CD4-positive, alpha-beta T cell treated with Interleukin-1 beta for 1 hour (primary cell): ENCODE measurements at regions not wholly inside any gene's neighbourhood (a gene's known extent, or its start where the extent isn't known, plus 50 kb on each side); places are given as distances from the start of the nearest gene placed in this dataset.

ENCODE experiments used
- DNase-seq, 2 donors: peaks; one replicate each; pipeline ENCODE4 v3.0.0-alpha.2; 2020 to 2022

DNA sequence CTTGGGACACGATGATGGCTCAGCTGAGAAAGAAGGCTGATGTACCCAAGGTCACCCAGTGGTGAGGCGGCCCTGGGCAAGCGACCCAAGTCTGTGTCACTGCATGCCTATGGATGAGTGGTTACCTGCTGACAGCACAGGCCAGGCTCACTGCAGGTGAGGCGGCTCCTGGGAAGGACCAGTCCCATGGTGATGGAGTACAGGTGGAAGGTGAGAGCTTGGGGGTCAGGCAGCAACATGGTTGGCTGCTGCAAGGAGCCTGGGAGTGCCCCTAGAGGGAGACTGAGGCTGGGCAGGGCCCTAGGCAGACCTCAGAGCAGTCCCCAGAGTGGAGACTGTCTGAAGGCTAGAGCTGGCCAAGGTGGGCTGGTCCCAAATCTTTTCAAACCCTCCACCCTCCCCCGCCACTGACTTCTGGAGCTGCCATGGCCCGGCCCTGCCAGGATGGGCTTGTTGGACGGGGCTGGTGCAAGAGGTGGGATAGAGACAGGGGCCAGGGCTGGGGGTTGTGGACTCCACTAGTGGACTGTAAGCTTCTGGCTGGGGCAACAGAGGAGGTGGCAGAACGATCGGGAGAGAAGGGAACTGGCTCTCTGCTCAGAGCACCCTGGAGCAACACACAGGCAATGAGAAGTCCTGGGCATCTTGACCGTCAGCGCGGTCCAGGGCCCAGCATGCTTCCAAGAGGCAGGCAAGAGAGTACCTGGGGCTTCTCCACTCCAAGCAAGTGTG is 72.5 kb upstream of the SLC6A11 start:
- DNase-seq: no peak

DNA sequence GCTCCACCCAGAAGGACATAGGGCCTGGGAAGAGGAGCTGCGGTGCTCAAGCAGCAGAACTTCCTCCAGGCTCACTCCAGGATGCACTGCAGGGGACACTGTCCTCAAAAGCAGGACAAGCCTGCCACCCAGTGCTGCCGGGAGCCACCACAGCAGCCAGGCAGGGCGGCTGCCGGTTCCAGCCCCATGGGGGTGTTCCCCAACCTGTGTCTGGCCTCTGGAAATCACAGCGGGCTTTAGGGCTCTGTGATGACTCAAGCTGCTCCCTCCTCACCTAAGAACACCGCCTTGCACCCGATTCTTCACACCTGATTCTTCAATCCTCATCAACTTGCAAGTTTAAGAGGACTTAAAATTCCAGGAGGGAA is 71.9 kb upstream of the SLC6A11 start:
- no peak for DNase-seq

DNA sequence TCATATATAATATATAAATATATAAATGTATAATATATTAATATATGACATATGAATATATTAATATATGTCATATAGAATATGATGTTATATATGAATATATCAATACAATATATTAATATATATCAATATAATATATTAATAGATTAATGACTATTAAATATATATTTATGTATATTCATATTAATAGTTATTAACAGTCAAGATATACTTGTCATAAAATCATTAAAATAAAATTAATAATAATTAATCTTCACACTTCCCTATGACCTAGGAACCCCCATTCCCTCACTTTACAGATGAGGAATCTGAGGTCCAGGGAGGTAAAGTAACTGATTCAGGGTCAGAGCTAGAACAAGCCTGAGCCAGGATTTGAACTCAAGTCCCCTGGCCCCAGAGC is 70.6 kb upstream of the SLC6A11 start:
- no peak for DNase-seq

GRCh38 chr3:10746001-10746400 is 70.0 kb upstream of the SLC6A11 start:
- no peak for DNase-seq

- no peak for DNase-seq
Measured at GRCh38 chr3:10746684-10747083, 69.3 kb upstream of the SLC6A11 start.

DNA sequence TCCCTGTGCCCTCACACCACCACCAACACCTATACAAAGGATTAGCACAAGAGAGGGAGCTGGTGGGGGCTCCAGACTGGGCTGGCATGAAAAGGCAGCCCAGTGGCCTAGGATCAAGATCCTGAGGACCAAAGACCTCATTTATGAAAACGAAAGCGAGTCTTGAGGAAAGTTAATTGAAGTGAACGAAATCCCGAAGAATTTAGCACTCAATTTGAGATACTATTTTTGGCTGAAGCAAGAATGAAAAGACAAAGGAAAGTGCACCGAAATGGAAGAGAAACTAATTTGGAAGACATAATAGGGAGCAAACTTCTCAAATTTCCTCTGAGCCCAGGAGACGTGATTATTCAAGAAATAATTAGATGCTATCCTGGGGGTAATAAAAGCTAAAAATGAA is 68.7 kb upstream of the SLC6A11 start:
- no peak for DNase-seq

DNA sequence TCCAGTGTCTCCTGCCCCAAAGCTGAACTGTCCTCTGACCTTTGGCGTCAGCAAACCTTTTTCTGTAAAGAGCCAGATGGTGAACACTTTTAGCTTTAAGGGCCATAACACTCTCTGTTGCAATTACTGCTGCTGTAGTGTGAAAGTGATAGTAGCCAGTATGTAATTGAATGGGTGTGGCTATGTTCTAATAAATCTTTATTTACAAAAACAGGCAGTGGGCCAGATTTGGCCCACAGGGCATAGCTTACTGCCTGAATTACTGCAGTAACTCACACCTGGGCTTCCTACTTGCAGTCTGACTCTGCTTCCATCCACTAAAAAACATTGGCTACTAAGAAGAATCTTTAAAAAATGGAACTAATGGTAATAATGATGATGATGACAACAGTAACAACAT is 68.0 kb upstream of the SLC6A11 start:
- no peak for DNase-seq

DNA sequence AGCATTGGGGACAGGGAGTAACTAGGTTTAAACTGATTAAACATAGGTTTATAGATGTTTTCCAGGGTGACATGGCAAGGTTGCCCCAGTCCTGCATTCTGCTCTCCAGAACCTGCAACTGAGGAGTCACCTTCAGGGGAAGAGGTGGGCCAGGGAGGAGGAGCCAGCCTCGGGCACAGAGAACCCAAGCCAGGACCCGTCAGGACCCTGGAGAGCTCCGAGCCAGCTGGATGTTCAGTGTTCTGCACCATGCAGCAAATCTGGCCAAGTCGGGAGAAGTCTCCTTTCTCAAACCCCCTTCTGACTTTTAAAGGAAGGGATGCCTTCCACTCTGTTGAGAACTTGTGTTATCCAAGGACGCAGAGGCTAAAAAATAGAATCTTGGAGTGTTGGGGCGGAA is 62.1 kb upstream of the SLC6A11 start:
- DNase-seq: peak in 1 of 2 donors; percentile 8

GRCh38 chr3:10756546-10756945 is 59.5 kb upstream of the SLC6A11 start:
- no peak for DNase-seq

GRCh38 chr3:10757021-10757820 is 58.8 kb upstream of the SLC6A11 start:
- no peak for DNase-seq

- DNase-seq: no peak
Measured at GRCh38 chr3:10757821-10758130, 58.3 kb upstream of the SLC6A11 start.

DNA sequence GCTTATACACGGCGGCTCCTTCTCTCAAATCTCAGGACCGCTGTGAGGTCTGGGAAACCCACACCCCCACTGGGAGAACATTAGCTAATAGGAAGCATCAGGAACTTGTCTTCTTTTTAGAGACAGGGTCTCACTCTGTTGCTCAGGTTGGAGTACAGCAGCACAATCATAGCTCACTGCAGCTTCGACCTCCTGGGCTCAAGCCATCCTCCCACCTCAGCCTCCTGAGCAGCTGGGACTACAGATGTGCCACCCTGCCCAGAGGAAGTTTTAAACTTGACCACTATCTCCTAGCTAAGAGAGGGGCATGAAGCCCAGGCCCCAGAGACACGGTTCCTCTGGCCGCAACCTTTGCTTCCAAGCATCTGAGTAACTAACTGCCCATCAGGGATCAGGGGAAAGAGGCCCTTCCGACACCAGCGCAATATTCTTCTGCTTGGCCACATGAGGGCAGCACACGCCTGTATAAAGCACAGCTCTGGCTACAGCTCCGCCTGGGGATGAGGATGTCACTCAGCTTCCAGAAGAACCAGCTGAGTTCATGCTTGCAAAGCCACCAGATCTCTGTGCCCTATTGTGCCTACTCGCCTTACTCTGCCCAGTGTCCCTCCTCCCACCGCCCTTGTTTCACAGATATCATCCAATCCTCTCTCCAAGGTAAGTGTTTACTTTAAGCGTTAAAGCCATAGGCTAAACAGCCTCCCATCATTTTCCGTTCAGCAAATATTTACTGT is 57.6 kb upstream of the SLC6A11 start:
- DNase-seq: peak; percentile 33 to 40

- DNase-seq: no peak
Measured at GRCh38 chr3:10759495-10759894, 56.5 kb upstream of the SLC6A11 start.

DNA sequence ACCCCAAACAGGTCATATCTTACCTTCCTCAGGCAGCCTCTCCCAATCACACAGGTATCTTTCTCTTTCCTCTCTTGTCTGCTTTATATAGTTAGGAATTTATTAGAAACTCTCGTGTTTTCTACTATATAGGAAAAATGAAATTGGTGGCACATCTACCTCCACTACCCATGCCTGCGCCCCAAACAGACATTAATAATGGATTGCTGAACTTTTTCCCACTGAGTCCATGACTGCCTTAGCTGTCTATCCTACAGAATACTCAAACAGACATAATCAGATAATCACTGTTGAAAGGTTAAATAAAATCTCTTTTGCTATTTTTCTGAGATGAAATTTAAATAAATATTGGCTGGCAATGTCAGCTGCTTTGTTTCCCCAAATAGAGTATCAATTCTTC is 55.8 kb upstream of the SLC6A11 start:
- no peak for DNase-seq

- no peak for DNase-seq
Measured at GRCh38 chr3:10761583-10761982, 54.4 kb upstream of the SLC6A11 start.

GRCh38 chr3:10762116-10762515 is 53.9 kb upstream of the SLC6A11 start:
- no peak for DNase-seq

DNA sequence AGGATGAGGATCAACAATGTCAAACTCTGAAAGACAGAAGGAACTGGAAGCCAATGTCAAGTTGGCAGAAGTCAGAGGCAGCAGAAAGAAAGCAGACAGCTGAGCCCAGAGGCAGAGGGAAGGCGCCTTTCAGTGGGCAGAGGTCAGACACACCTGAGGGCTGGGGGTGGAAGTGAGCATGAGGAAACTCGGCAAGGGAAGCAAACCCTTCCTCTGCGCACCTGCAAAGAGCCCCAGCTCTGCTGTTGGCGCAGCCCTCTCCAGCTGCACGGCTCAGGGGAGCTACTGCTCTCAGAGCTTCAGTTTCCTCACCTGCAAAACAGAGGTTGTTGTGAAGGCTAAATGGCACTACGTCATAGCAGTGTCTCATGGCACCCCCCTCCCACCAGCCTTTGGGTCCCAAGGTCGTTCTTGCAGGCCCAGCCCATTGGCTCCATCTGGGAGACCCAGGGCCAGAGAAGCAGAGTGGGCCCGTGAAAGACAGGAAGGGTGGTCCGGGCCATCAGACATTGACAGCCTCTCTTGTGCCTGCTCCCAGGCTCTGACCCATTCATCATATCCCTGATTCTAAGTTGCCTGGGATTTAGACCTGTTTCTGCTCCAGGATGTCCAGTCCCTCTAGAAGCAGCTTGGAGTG is 53.3 kb upstream of the SLC6A11 start:
- DNase-seq: no peak

- no peak for DNase-seq
Measured at GRCh38 chr3:10763248-10763620, 52.8 kb upstream of the SLC6A11 start.

DNA sequence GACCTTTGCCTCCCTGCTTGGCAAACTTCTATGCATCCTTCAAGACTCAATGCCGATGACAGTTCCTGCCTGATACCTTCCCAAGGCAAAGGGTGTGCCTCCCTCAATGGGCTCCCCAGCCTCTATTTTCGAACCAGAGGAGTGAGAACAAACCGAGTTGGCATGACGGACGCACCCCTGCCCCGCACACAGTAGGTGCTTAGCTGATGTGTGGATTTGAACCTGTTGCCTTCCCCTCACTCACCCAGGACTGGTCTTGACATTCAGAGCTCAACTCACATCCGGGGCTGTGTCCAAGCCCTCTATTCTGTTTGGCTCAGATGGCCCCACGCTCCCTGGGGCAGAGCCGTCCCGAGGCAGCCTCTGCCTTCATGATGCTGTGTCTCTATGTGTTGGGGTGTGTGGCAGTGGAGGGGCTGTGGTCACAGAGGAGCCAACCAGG is 52.2 kb upstream of the SLC6A11 start:
- DNase-seq: no peak

DNA sequence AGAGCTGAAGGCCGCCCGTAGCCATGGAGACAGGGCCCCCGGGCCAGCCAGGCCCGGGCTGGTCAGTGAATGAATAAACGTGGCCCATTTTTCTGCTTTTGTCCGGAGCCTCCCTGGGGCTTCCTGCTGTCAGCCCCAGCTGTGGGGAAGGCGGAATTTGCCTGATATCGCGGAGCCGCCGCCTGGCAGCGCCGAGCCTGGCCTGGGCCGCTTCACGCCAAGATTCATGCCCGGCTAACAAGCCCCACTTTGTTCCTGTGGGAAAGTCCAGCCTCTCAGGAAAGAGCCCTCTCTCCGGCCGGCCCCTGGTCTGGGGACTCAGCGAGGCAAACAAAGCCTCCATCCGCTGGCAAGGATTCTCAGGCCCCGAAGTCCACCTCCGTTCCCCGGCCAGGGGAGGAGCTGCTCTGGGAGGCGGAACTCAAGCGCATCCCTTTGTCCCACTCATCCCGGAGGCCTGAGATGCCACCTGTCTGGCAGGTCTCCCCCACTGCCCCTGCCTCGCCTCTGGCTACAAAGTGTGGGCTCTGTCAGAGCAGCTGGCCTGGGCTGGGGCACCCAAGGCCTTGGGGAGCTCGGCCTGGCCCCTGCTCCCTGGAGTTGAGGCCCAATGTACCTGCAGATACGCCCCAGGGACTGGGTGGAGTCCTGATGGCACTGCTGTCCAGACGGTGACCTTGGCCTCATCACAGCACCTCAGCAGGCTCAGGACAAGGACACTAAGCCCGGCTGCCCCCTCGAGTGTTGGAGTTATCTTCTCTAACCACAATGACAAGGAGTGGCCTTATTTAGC is 51.6 kb upstream of the SLC6A11 start:
- DNase-seq: no peak

DNA sequence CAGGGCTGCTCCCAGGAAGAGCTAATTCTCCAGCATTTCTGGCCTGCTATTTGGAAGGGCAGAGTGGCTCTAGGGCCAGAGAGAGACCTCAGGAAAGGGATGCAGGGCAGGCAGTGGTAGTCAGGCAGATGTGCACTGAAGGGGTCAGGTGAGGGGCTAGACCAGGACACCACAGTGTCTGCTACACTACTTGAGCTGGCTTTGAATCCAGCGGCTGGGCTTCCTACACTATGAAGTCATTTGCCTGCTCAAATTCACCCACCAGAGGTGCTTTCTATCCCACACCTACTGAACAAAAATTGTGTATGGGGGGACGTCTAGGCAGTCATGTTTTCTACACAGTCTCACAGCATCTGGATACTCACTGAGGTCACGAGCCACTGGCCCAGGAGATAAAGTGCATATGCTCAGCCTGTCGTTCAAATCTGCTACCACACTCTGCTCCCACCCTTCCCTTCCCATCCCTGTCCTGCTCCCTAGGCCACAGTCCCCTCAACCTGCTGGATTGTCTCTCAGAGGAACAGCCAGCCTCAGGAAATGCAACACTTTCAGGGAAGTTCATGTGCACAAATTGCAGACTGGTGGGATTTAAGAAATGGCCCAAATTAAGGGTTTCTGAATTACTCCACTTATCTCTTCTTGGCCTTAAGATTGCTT is 49.9 kb upstream of the SLC6A11 start:
- no peak for DNase-seq
